Astrocyte of the hippocampus (primary cell): ENCODE measurements at regions not wholly inside any gene's neighbourhood (a gene's known extent, or its start where the extent isn't known, plus 50 kb on each side); places are given as distances from the start of the nearest gene placed in this dataset.
A peak's percentile ranks its signal among the peaks of the same experiment; 100 is the strongest.
"Not testable (repeated sequence)": the region's sequence is repeated elsewhere in the genome, so short reads cannot be mapped to it uniquely, and the experiment has no call there.

Experiments
- DNase-seq: peaks from one replicate; pipeline ENCODE4 v3.0.0; 2011; ENCODE audit warnings: low read depth, low spot score

- no peak for DNase-seq
Observed at GRCh38 chr2:220764171-220764570, 807.9 kb downstream of the EPHA4 start.

- no peak for DNase-seq
Observed at GRCh38 chr2:220767591-220768255, 804.4 kb downstream of the EPHA4 start.

- no peak for DNase-seq
Observed at GRCh38 chr2:220775856-220776488, 796.1 kb downstream of the EPHA4 start.

- not testable (repeated sequence) for DNase-seq
Observed at GRCh38 chr2:220779076-220779475, 793.0 kb downstream of the EPHA4 start.

- no peak for DNase-seq
Observed at GRCh38 chr2:220779511-220779910, 792.6 kb downstream of the EPHA4 start.

- peak; percentile 85 for DNase-seq
Observed at GRCh38 chr2:220779931-220780330, 792.2 kb downstream of the EPHA4 start.

- no peak for DNase-seq
Observed at GRCh38 chr2:220781622-220782241, 790.4 kb downstream of the EPHA4 start.

GRCh38 chr2:220782609-220783113, 789.4 kb downstream of the EPHA4 start:
- DNase-seq = no peak

GRCh38 chr2:220783671-220784070, 788.4 kb downstream of the EPHA4 start:
- DNase-seq = no peak

GRCh38 chr2:220785178-220785577, 786.9 kb downstream of the EPHA4 start:
- no peak for DNase-seq

GRCh38 chr2:220786216-220786615, 785.9 kb downstream of the EPHA4 start:
- DNase-seq = no peak

GRCh38 chr2:220787251-220787650, 784.9 kb downstream of the EPHA4 start:
- DNase-seq = peak; percentile 47

GRCh38 chr2:220789961-220790360, 782.1 kb downstream of the EPHA4 start:
- DNase-seq = peak; percentile 61

- DNase-seq = no peak
Observed at GRCh38 chr2:220795705-220796104, 776.4 kb downstream of the EPHA4 start.

GRCh38 chr2:220811115-220811514, 761.0 kb downstream of the EPHA4 start:
- peak; percentile 24 for DNase-seq

- peak; percentile 59 for DNase-seq
Observed at GRCh38 chr2:220811952-220812570, 760.0 kb downstream of the EPHA4 start.

- DNase-seq = no peak
Observed at GRCh38 chr2:220814441-220814840, 757.7 kb downstream of the EPHA4 start.

- DNase-seq = no peak
Observed at GRCh38 chr2:220815698-220816097, 756.4 kb downstream of the EPHA4 start.

GRCh38 chr2:220821683-220822082, 750.4 kb downstream of the EPHA4 start:
- no peak for DNase-seq

GRCh38 chr2:220823590-220823989, 748.5 kb downstream of the EPHA4 start:
- DNase-seq = not testable (repeated sequence)

- DNase-seq = no peak
Observed at GRCh38 chr2:220833446-220833845, 738.7 kb downstream of the EPHA4 start.

- no peak for DNase-seq
Observed at GRCh38 chr2:220835583-220835982, 736.5 kb downstream of the EPHA4 start.
